OCI-LY3 (cell line): ENCODE measurements at regions not wholly inside any gene's neighbourhood (a gene's known extent, or its start where the extent isn't known, plus 50 kb on each side); places are given as distances from the start of the nearest gene placed in this dataset.

Source experiments
- H2AFZ ChIP-seq: fragments of 200-600, 300-600 bp; shearing (Covaris generic); 2 replicates; pipeline ENCODE4 v1.6.0; 2014; ENCODE audit warnings: antibody characterized with exemption, low read depth, low read length
- H3K27ac ChIP-seq: fragments of 200-600, 300-600 bp; sonication (generic); 2 replicates; pipeline ENCODE4 v1.5.1; 2014; ENCODE audit warnings: mild to moderate bottlenecking, low read length, moderate library complexity, mixed read lengths
- H3K27me3 ChIP-seq: fragments of 200-600, 300-600 bp; sonication (generic); 2 replicates; pipeline ENCODE4 v1.6.1; 2014; ENCODE audit warnings: low read depth, low read length, mixed read lengths
- H3K36me3 ChIP-seq: fragments of 200-600, 300-600 bp; sonication (generic); replicated peaks from 2 replicates; pipeline ENCODE3; 2014; ENCODE audit warnings: low read depth, low read length, mixed read lengths
- H3K4me1 ChIP-seq: fragments of 300-600, 200-600 bp; sonication (generic); 2 replicates; pipeline ENCODE4 v1.6.1; 2014; ENCODE audit warnings: low read length, mixed read lengths
- H3K4me2 ChIP-seq: fragments of 200-600, 300-600 bp; sonication (generic); 2 replicates; pipeline ENCODE4 v1.6.1; 2014; ENCODE audit warnings: low read length, mixed read lengths
- H3K4me3 ChIP-seq: fragments of 300-600, 200-600 bp; sonication (generic); 2 replicates; pipeline ENCODE4 v1.5.1; 2014; ENCODE audit warnings: antibody characterized with exemption, mild to moderate bottlenecking, low read length, moderate library complexity
- H3K79me2 ChIP-seq: fragments of 300-600, 200-600 bp; shearing (Covaris generic); 2 replicates; pipeline ENCODE4 v1.6.1; 2014; ENCODE audit warnings: mild to moderate bottlenecking, low read length, mixed read lengths
- H3K9ac ChIP-seq: fragments of 300-600, 200-600 bp; shearing (Covaris generic); 2 replicates; pipeline ENCODE4 v1.6.0; 2014; ENCODE audit warnings: mild to moderate bottlenecking, low read length, moderate library complexity
- H3K9me3 ChIP-seq: fragments of 200-600, 300-600 bp; shearing (Covaris generic); 2 replicates; pipeline ENCODE4 v1.6.1; 2014; ENCODE audit warnings: low read length, mixed read lengths; ENCODE audit not compliant: insufficient read depth
- H4K20me1 ChIP-seq: fragments of 200-600, 300-600 bp; sonication (generic); 2 replicates; pipeline ENCODE4 v1.6.1; 2016; ENCODE audit warnings: low read length, mixed read lengths; ENCODE audit not compliant: insufficient read depth
- CTCF ChIP-seq: fragments of 200-600, 300-600 bp; sonication (generic); IDR thresholded peaks from 2 replicates; pipeline ENCODE4 v1.5.1; 2014; ENCODE audit warnings: antibody characterized with exemption, low read length, low read depth
- EZH2phosphoT487 ChIP-seq: fragments of 200-600 bp; shearing (Covaris generic); IDR thresholded peaks from 2 replicates; pipeline ENCODE4 v1.6.1; 2018; ENCODE audit warnings: antibody characterized with exemption, mixed run types, low read depth

DNA sequence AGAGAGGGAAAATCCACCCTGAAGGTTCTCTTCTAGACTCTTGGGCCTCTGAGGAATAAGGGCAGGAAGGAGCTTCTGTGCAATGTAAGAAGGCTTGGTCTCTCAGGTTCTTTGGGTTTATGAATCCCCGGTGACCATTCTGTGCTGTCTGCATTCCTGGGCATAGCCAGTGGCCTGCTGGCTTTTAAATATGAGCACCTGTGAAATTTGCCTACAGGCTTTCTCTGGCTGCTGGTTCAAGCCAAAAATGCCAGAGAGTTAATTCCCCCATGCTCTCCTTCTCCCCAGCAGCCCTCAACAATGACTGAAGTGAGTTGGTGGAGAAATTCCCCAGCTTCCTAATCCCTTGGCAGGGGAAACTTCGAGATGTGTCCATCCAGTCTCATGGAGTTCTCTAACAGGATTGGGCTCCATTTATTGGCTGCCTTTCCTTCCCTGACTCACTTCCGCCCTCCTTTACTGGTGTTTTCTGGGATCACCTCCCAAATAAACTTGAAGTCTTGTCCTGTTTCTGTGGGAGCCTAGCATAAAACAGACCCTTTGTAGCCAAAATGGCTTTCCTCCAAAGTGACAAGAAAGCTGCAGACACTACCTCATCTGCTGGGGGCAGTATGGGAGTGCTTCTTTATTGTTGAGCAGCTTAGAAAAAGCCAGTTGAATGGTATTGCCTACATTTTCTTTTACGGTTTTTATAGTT lies 179.4 kb upstream of the CASK start:
- no peaks in the 10 kb centered on the region for H3K27me3 ChIP-seq
- H2AFZ ChIP-seq: no peak overlapping the region
- H3K4me1 ChIP-seq: peaks cover 6% of the 10 kb centered on the region
- H3K36me3 ChIP-seq: no peaks in the 10 kb centered on the region
- no peak overlapping the region for H3K9ac ChIP-seq
- TF ChIP-seq CTCF (no peak), EZH2phosphoT487 (no peak)
- H3K79me2 ChIP-seq: no peaks in the 10 kb centered on the region
- no peak overlapping the region for H3K27ac ChIP-seq
- H4K20me1 ChIP-seq: no peaks in the 10 kb centered on the region
- no peak overlapping the region for H3K4me2 ChIP-seq
- no peaks in the 10 kb centered on the region for H3K9me3 ChIP-seq
- no peak overlapping the region for H3K4me3 ChIP-seq

- no peak overlapping the region for H3K4me3 ChIP-seq
- H3K4me1 ChIP-seq: peaks cover 10% of the 10 kb centered on the region
- no peak overlapping the region for H3K4me2 ChIP-seq
- TF ChIP-seq EZH2phosphoT487 (no peak), CTCF (no peak)
- no peak overlapping the region for H2AFZ ChIP-seq
- no peaks in the 10 kb centered on the region for H3K36me3 ChIP-seq
- H3K27me3 ChIP-seq: no peaks in the 10 kb centered on the region
- no peaks in the 10 kb centered on the region for H3K79me2 ChIP-seq
- H3K27ac ChIP-seq: no peak overlapping the region
- H3K9me3 ChIP-seq: no peaks in the 10 kb centered on the region
- H3K9ac ChIP-seq: no peak overlapping the region
- H4K20me1 ChIP-seq: no peaks in the 10 kb centered on the region
Observed at GRCh38 chrX:42098900-42099299, 175.5 kb upstream of the CASK start.

- Histone ChIP-seq H3K4me3 (no peak overlapping the region), H3K36me3 (no peaks in the 10 kb centered on the region), H2AFZ (no peak overlapping the region), H3K27ac (no peak overlapping the region), H3K79me2 (no peaks in the 10 kb centered on the region), H3K4me1 (peaks cover 17% of the 10 kb centered on the region), H3K4me2 (no peak overlapping the region), H3K9me3 (no peaks in the 10 kb centered on the region), H3K27me3 (no peaks in the 10 kb centered on the region), H3K9ac (no peak overlapping the region), H4K20me1 (no peaks in the 10 kb centered on the region)
- TF ChIP-seq CTCF (no peak), EZH2phosphoT487 (no peak)
Observed at GRCh38 chrX:42097486-42097885, 174.1 kb upstream of the CASK start.

DNA sequence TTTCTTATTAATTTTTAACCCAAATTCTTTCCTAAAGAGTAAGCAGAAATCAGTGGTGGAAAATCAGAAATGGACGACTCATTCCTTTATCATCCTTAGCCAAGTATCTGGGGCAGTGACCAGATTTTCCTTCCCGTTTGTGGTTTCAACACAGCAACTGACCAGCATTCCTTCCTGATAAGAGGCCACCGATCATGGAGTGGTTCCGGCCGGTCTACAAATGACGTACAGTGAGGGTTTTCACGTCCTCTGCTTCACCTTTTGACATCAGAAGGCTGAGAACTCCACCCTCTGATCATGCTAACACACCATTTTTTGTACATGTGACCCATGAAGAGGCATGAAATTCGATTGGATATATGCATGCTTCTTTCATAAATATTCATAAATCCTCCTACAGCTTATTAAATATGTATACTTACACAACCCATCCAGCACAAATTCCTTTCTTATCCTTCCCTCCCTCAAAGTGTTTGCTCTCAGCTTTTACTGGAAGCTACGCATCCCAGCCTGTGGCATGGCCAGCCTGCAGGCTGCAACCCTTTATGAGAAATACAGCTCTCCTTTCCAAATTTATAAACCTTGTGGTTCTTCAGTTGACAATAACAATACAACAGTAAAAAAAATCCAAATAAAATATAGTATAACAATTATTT lies 173.0 kb upstream of the CASK start:
- TF ChIP-seq CTCF (no peak), EZH2phosphoT487 (no peak)
- H3K4me2 ChIP-seq: no peak overlapping the region
- H3K79me2 ChIP-seq: no peaks in the 10 kb centered on the region
- H3K9ac ChIP-seq: no peak overlapping the region
- H3K27me3 ChIP-seq: no peaks in the 10 kb centered on the region
- no peak overlapping the region for H2AFZ ChIP-seq
- H4K20me1 ChIP-seq: no peaks in the 10 kb centered on the region
- H3K36me3 ChIP-seq: no peaks in the 10 kb centered on the region
- H3K27ac ChIP-seq: no peak overlapping the region
- no peak overlapping the region for H3K4me3 ChIP-seq
- peaks cover 17% of the 10 kb centered on the region for H3K4me1 ChIP-seq
- no peaks in the 10 kb centered on the region for H3K9me3 ChIP-seq
